HCT116 (cell line): ENCODE measurements at regions not wholly inside any gene's neighbourhood (a gene's known extent, or its start where the extent isn't known, plus 50 kb on each side); places are given as distances from the start of the nearest gene placed in this dataset.

Source experiments
- CTCF ChIP-seq, 3 experiments: fragments of 200-600 bp in 1 of 3; sonication (generic) in 1 of 3; IDR thresholded peaks in 2 of 3; conservative IDR thresholded peaks in 1 of 3; 2 replicates each; pipeline ENCODE4 v1.5.1; 2012 to 2017; ENCODE audit warnings: low read depth in 2 of 3, low read length in 2 of 3, antibody characterized with exemption in 1 of 3, borderline replicate concordance in 1 of 3, control low read depth in 1 of 3, mild to moderate bottlenecking in 1 of 3, mixed read lengths in 1 of 3, mixed run types in 1 of 3, moderate library complexity in 1 of 3; ENCODE audit not compliant: insufficient read depth in 1 of 3
- POLR2A ChIP-seq: IDR thresholded peaks from 2 replicates; pipeline ENCODE4 v1.7.0; 2011; ENCODE audit warnings: borderline replicate concordance; ENCODE audit not compliant: insufficient read depth, insufficient read length; ENCODE audit errors: extremely low read depth
- POLR2AphosphoS5 ChIP-seq: IDR thresholded peaks from 2 replicates; pipeline ENCODE4 v1.6.1; 2011; ENCODE audit warnings: mild to moderate bottlenecking, low read depth, low read length, moderate library complexity

GRCh38 chr3:117192888-117193287 lies 483.3 kb downstream of the TUSC7 start:
- TF ChIP-seq CTCF (IDR thresholded peaks at IDR 0.05 in 2 of 3, conservative IDR thresholded peaks at IDR 0.05 in 1 of 3; ENCODE audit: borderline replicate concordance in 1 of 3, insufficient read depth in 1 of 3, low read depth in 2 of 3, low read length in 2 of 3): no peak
- no peak for TF ChIP-seq POLR2A
- TF ChIP-seq POLR2AphosphoS5: no peak
